GM23248 (cell line): ENCODE measurements at regions not wholly inside any gene's neighbourhood (a gene's known extent, or its start where the extent isn't known, plus 50 kb on each side); places are given as distances from the start of the nearest gene placed in this dataset.

ENCODE experiments used
- DNase-seq: peaks from one replicate; pipeline ENCODE4 v3.0.0-alpha.2; 2015
- H2AFZ ChIP-seq: fragments of 200-600 bp; sonication (generic); 2 replicates; pipeline ENCODE4 v1.6.1; 2016; ENCODE audit warnings: antibody characterized with exemption
- H3F3A ChIP-seq: fragments of 200-600 bp; sonication (generic); 2 replicates; pipeline ENCODE4 v1.6.1; 2016; ENCODE audit warnings: mild to moderate bottlenecking, antibody characterized with exemption, mixed run types; ENCODE audit not compliant: insufficient read depth
- H3K27ac ChIP-seq: fragments of 200-600 bp; sonication (generic); 2 replicates; pipeline ENCODE4 v1.5.1; 2016; ENCODE audit warnings: mild to moderate bottlenecking
- H3K27me3 ChIP-seq: fragments of 200-600 bp; sonication (generic); replicated peaks from 2 replicates; pipeline ENCODE4 v1.6.1; 2016; ENCODE audit warnings: mild to moderate bottlenecking; ENCODE audit not compliant: insufficient read depth
- H3K36me3 ChIP-seq: fragments of 200-600 bp; sonication (generic); 2 replicates; pipeline ENCODE4 v1.6.1; 2016; ENCODE audit warnings: low read depth, mild to moderate bottlenecking
- H3K4me1 ChIP-seq: fragments of 200-600 bp; sonication (generic); 2 replicates; pipeline ENCODE4 v1.6.1; 2016; ENCODE audit warnings: mild to moderate bottlenecking; ENCODE audit not compliant: insufficient read depth
- H3K4me2 ChIP-seq: fragments of 200-600 bp; sonication (generic); one replicate; pipeline ENCODE4 v1.6.1; 2016; ENCODE audit warnings: mild to moderate bottlenecking; ENCODE audit not compliant: unreplicated experiment
- H3K4me3 ChIP-seq: fragments of 200-600 bp; sonication (generic); 2 replicates; pipeline ENCODE4 v1.5.1; 2016; ENCODE audit warnings: mild to moderate bottlenecking
- H3K79me2 ChIP-seq: fragments of 200-600 bp; sonication (generic); 2 replicates; pipeline ENCODE4 v1.6.1; 2016; ENCODE audit warnings: mild to moderate bottlenecking; ENCODE audit not compliant: insufficient read depth
- H3K9ac ChIP-seq: fragments of 200-600 bp; sonication (generic); 2 replicates; pipeline ENCODE4 v1.6.1; 2016; ENCODE audit warnings: mild to moderate bottlenecking
- H3K9me2 ChIP-seq: fragments of 200-600 bp; sonication (generic); 2 replicates; pipeline ENCODE4 v1.6.1; 2016; ENCODE audit warnings: mixed run types, mild to moderate bottlenecking, moderate library complexity; ENCODE audit not compliant: insufficient read depth
- H3K9me3 ChIP-seq: fragments of 200-600 bp; sonication (generic); one replicate; pipeline ENCODE4 v1.6.1; 2017; ENCODE audit warnings: low read depth
- H4K20me1 ChIP-seq: fragments of 200-600 bp; sonication (generic); 2 replicates; pipeline ENCODE4 v1.6.0; 2016; ENCODE audit not compliant: insufficient read depth
- EZH2 ChIP-seq: fragments of 200-600 bp; sonication (generic); IDR thresholded peaks from 2 replicates; pipeline ENCODE4 v1.6.1; 2018; ENCODE audit warnings: antibody characterized with exemption, mild to moderate bottlenecking; ENCODE audit not compliant: insufficient read depth, poor library complexity, severe bottlenecking
- EZH2phosphoT487 ChIP-seq: fragments of 200-600 bp; sonication (generic); IDR thresholded peaks from 2 replicates; pipeline ENCODE4 v1.6.1; 2018; ENCODE audit warnings: antibody characterized with exemption, moderate library complexity, mild to moderate bottlenecking, low read depth; ENCODE audit not compliant: insufficient read depth
- WGBS, 2 experiments: methylation state at CpG; one replicate each; pipeline ENCODE4 v1.1.6; 2015 to 2017; ENCODE audit warnings: low lambda C conversion rate in 2 of 2, low coverage in 1 of 2; ENCODE audit errors: missing lambda C conversion rate in 2 of 2; 5-methylcytosine and 5-hydroxymethylcytosine counted together
- in situ Hi-C: fragments of 300-500 bp; cut with MboI; formaldehyde crosslinking; loops from 2 replicates; pipeline ENCODE4 v1.15.0; 2020

- no peak for DNase-seq
- Histone ChIP-seq H3K9ac (no peak overlapping the region), H3K4me1 (no peaks in the 10 kb centered on the region), H3K27ac (no peak overlapping the region), H2AFZ (no peak overlapping the region), H3K9me2 (no peaks in the 10 kb centered on the region), H3K4me3 (no peak overlapping the region), H3K27me3 (no peaks in the 10 kb centered on the region), H3K79me2 (no peaks in the 10 kb centered on the region), H4K20me1 (no peaks in the 10 kb centered on the region), H3K9me3 (no peaks in the 10 kb centered on the region), H3K4me2 (no peak overlapping the region), H3K36me3 (no peaks in the 10 kb centered on the region), H3F3A (no peaks in the 10 kb centered on the region)
- in situ Hi-C loops = no loop called here
- 0 to 5% methylated on average over 1 of the region's 1 CpG for WGBS, 2 experiments
- TF ChIP-seq EZH2phosphoT487 = no peak
- no peak for TF ChIP-seq EZH2
Observed at GRCh38 chr3:6622712-6623111, 238.2 kb upstream of the GRM7 start.

DNA sequence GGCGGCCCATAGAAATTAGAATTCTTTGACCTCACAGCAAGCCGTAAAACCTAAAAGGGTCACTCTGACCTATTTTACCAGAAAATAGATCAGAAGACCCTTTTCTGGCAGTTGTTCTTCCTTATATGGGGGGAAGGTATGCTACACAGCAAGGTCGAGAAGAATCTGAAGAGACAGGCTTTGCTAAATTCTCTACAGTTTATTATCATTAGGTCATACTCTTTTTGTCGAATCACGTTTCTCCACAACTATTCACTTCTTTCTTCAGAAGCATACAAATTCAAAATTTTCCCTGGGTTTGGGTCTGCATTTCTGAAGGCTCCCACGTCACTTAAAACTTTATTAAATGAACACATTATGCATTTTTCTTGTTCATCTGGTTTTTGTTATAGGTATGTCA is 229.5 kb upstream of the GRM7 start:
- Histone ChIP-seq H2AFZ (no peak overlapping the region), H3F3A (no peaks in the 10 kb centered on the region), H3K4me1 (no peaks in the 10 kb centered on the region), H3K79me2 (no peaks in the 10 kb centered on the region), H3K4me2 (no peak overlapping the region), H4K20me1 (no peaks in the 10 kb centered on the region), H3K9me3 (no peaks in the 10 kb centered on the region), H3K27ac (no peak overlapping the region), H3K4me3 (no peak overlapping the region), H3K36me3 (no peaks in the 10 kb centered on the region), H3K9ac (no peak overlapping the region), H3K27me3 (no peaks in the 10 kb centered on the region), H3K9me2 (no peaks in the 10 kb centered on the region)
- TF ChIP-seq EZH2phosphoT487 (no peak), EZH2 (no peak)
- DNase-seq = no peak
- WGBS, 2 experiments = 15% methylated on average over 6 of the region's 6 CpGs
- in situ Hi-C loops = no loop called here

DNA sequence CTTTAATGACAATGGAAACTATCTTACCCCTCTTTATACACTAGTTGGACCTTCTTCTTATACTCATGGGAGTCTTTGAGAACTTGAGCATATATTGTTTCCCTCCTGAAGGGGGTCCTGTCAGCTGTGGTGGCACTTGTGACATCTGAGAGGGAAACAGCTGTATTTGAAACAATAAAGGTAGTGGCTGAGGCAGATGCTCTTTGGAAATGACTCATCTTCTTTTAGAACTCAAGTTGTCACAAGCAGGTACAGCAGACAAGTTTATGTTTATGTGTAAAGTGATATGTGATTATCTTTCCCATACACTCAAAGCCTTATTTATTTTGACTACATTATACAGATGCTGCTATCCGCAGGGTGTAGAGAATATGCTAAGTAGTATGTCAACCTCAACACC is 220.0 kb upstream of the GRM7 start:
- H3K79me2 ChIP-seq = no peaks in the 10 kb centered on the region
- 6 to 16% methylated on average over 1 of the region's 1 CpG for WGBS, 2 experiments
- no peaks in the 10 kb centered on the region for H3K9me3 ChIP-seq
- H3K4me3 ChIP-seq = no peak overlapping the region
- no peak overlapping the region for H3K27ac ChIP-seq
- in situ Hi-C loops = no loop called here
- H2AFZ ChIP-seq = no peak overlapping the region
- no peak overlapping the region for H3K9ac ChIP-seq
- H3K36me3 ChIP-seq = no peaks in the 10 kb centered on the region
- no peak overlapping the region for H3K4me2 ChIP-seq
- TF ChIP-seq EZH2phosphoT487 (no peak), EZH2 (no peak)
- no peaks in the 10 kb centered on the region for H3K9me2 ChIP-seq
- H3K27me3 ChIP-seq = no peaks in the 10 kb centered on the region
- no peak for DNase-seq
- no peaks in the 10 kb centered on the region for H4K20me1 ChIP-seq
- no peaks in the 10 kb centered on the region for H3K4me1 ChIP-seq
- no peaks in the 10 kb centered on the region for H3F3A ChIP-seq

GRCh38 chr3:6644070-6644929 is 216.6 kb upstream of the GRM7 start:
- Histone ChIP-seq H3K27ac (no peak overlapping the region), H3K9me3 (no peaks in the 10 kb centered on the region), H3K9ac (no peak overlapping the region), H4K20me1 (no peaks in the 10 kb centered on the region), H3K4me1 (no peaks in the 10 kb centered on the region), H3K4me3 (no peak overlapping the region), H3K36me3 (no peaks in the 10 kb centered on the region), H3K9me2 (no peaks in the 10 kb centered on the region), H2AFZ (no peak overlapping the region), H3K27me3 (no peaks in the 10 kb centered on the region), H3K79me2 (no peaks in the 10 kb centered on the region), H3K4me2 (no peak overlapping the region), H3F3A (no peaks in the 10 kb centered on the region)
- no peak for DNase-seq
- in situ Hi-C loops = no loop called here
- TF ChIP-seq EZH2phosphoT487 (no peak), EZH2 (no peak)
- 25 to 26% methylated on average over 5 of the region's 5 CpGs for WGBS, 2 experiments

- H3K9me3 ChIP-seq = no peaks in the 10 kb centered on the region
- H3K4me2 ChIP-seq = no peak overlapping the region
- H3K27ac ChIP-seq = no peak overlapping the region
- H3K9me2 ChIP-seq = no peaks in the 10 kb centered on the region
- H3K9ac ChIP-seq = no peak overlapping the region
- no peak overlapping the region for H2AFZ ChIP-seq
- no peaks in the 10 kb centered on the region for H3K79me2 ChIP-seq
- no peaks in the 10 kb centered on the region for H3F3A ChIP-seq
- no peaks in the 10 kb centered on the region for H3K4me1 ChIP-seq
- no peak overlapping the region for H3K4me3 ChIP-seq
- no peak for TF ChIP-seq EZH2
- no peak for TF ChIP-seq EZH2phosphoT487
- no peak for DNase-seq
- 20 to 41% methylated on average over 1 of the region's 1 CpG for WGBS, 2 experiments
- in situ Hi-C loops = no loop called here
- H3K36me3 ChIP-seq = no peaks in the 10 kb centered on the region
- no peaks in the 10 kb centered on the region for H3K27me3 ChIP-seq
- H4K20me1 ChIP-seq = no peaks in the 10 kb centered on the region
Observed at GRCh38 chr3:6654670-6655069, 206.2 kb upstream of the GRM7 start.
